HEK293T (cell line): ENCODE measurements at regions not wholly inside any gene's neighbourhood (a gene's known extent, or its start where the extent isn't known, plus 50 kb on each side); places are given as distances from the start of the nearest gene placed in this dataset.

Experiments used
- FOXA1 ChIP-seq: fragments of 450-650 bp; IDR thresholded peaks from 2 replicates; pipeline ENCODE4 v1.6.1; 2016; ENCODE audit warnings: mild to moderate bottlenecking
- FOXK2 ChIP-seq: fragments of 450-650 bp; IDR thresholded peaks from 2 replicates; pipeline ENCODE4 v1.6.1; 2016; ENCODE audit warnings: mild to moderate bottlenecking
- FOXM1 ChIP-seq: fragments of 450-650 bp; IDR thresholded peaks from 2 replicates; pipeline ENCODE4 v1.6.1; 2017; ENCODE audit warnings: mild to moderate bottlenecking, borderline replicate concordance
- HDGF ChIP-seq: fragments of 450-650 bp; IDR thresholded peaks from 2 replicates; pipeline ENCODE4 v1.6.1; 2017; ENCODE audit warnings: antibody characterized with exemption, borderline replicate concordance
- L3MBTL2 ChIP-seq: fragments of 450-650 bp; conservative IDR thresholded peaks from 2 replicates; pipeline ENCODE4 v1.6.1; 2016; ENCODE audit warnings: mild to moderate bottlenecking
- NFRKB ChIP-seq: fragments of 450-650 bp; IDR thresholded peaks from 2 replicates; pipeline ENCODE4 v1.6.1; 2016; ENCODE audit warnings: mild to moderate bottlenecking, moderate library complexity
- SP1 ChIP-seq: fragments of 450-650 bp; IDR thresholded peaks from 2 replicates; pipeline ENCODE4 v1.6.1; 2017
- TARDBP ChIP-seq: fragments of 450-650 bp; IDR thresholded peaks from 2 replicates; pipeline ENCODE4 v1.6.1; 2016
- ZNF384 ChIP-seq: fragments of 450-650 bp; IDR thresholded peaks from 2 replicates; pipeline ENCODE4 v1.6.1; 2016

DNA sequence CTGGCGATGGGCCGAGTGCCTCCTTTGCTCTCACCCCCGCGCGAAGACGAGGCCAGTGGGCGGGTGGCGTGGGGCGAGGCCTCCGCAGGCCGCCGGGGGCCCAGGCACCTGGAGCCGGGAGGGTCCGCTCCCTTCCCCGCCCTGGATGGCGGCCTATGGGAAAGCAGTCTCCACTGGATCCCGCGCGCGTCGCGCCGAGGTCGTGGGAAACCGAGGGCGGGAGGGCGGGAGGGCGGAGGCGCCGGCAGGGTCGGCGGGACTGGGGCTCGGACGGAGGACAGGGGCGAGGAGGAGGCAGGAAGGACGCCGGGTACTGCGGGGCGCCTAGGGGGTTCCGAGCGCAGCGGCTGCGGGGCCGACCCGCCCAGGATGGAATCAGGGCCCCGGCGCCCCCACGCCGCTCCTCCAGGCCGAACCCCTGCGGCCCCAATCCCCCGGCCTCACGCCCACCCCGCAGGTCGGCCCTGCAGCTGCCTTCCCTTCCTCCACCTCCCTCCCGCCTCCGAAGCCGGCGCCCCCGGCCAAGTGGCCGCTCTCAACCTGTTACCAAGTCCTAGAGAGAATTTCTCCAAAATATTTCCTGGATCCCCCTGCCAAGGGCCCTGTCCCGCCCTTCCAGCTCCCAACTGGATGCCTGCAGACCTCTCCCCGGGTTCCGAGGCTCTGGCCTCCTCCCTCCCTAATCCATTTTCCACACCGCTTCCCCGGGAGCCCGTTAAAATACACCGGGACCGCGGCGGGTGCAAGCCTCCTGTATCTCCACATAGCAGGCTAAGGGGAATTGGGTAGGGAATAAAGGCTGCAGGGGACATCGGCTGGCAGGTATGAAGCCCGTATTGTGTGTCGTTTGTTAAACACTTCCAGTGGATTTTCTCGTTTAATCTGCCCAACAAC is 146.3 kb downstream of the ERCC6L2 start:
- no peak for TF ChIP-seq TARDBP
- TF ChIP-seq SP1: no peak
- TF ChIP-seq FOXM1: no peak
- TF ChIP-seq NFRKB: no peak
- no peak for TF ChIP-seq ZNF384
- TF ChIP-seq L3MBTL2: no peak
- no peak for TF ChIP-seq FOXK2
- no peak for TF ChIP-seq FOXA1
- no peak for TF ChIP-seq HDGF
